Neural cell (in vitro differentiated cells): ENCODE measurements at regions not wholly inside any gene's neighbourhood (a gene's known extent, or its start where the extent isn't known, plus 50 kb on each side); places are given as distances from the start of the nearest gene placed in this dataset.

Experiments used
- H2AFZ ChIP-seq: fragments of 200-600, 300-800 bp; sonication (generic), shearing (Covaris generic); 2 replicates; pipeline ENCODE4 v1.6.0; 2014; ENCODE audit warnings: low read depth, mild to moderate bottlenecking, antibody characterized with exemption, low read length, moderate library complexity
- H3F3A ChIP-seq: fragments of 200-600 bp; shearing (Covaris generic); 2 replicates; pipeline ENCODE4 v1.6.1; 2016; ENCODE audit warnings: mild to moderate bottlenecking, moderate library complexity, mixed read lengths, antibody characterized with exemption, low read length; ENCODE audit not compliant: insufficient read depth, poor library complexity, severe bottlenecking
- H3K27ac ChIP-seq: fragments of 200-600, 300-800 bp; sonication (generic), shearing (Covaris generic); 2 replicates; pipeline ENCODE4 v1.5.1; 2014; ENCODE audit warnings: mild to moderate bottlenecking, low read length, moderate library complexity
- H3K27me3 ChIP-seq: fragments of 300-800, 200-600 bp; sonication (generic), shearing (Covaris generic); 2 replicates; pipeline ENCODE4 v1.6.0; 2014; ENCODE audit warnings: mild to moderate bottlenecking, low read depth, low read length, moderate library complexity; ENCODE audit not compliant: insufficient read depth
- H3K36me3 ChIP-seq: fragments of 300-800, 200-600 bp; sonication (generic), shearing (Covaris generic); 2 replicates; pipeline ENCODE4 v1.5.1; 2014; ENCODE audit warnings: mild to moderate bottlenecking, antibody characterized with exemption, low read length, moderate library complexity; ENCODE audit not compliant: insufficient read depth
- H3K4me2 ChIP-seq: fragments of 300-800, 200-600 bp; sonication (generic), shearing (Covaris generic); 2 replicates; pipeline ENCODE4 v1.6.0; 2014; ENCODE audit warnings: mild to moderate bottlenecking, low read length
- H3K4me3 ChIP-seq: fragments of 300-800, 200-600 bp; sonication (generic), shearing (Covaris generic); 2 replicates; pipeline ENCODE4 v1.5.1; 2014; ENCODE audit warnings: mild to moderate bottlenecking, low read length, moderate library complexity
- H3K79me2 ChIP-seq: fragments of 200-600 bp; shearing (Covaris generic); replicated peaks from 2 replicates; pipeline ENCODE4 v1.6.0; 2014; ENCODE audit warnings: mild to moderate bottlenecking, low read length, moderate library complexity; ENCODE audit not compliant: insufficient read depth
- H3K9ac ChIP-seq: fragments of 300-800, 200-600 bp; sonication (generic), shearing (Covaris generic); 2 replicates; pipeline ENCODE4 v1.6.1; 2016; ENCODE audit warnings: mild to moderate bottlenecking, low read length, mixed read lengths
- H3K9me2 ChIP-seq: fragments of 200-600 bp; shearing (Covaris generic); 2 replicates; pipeline ENCODE4 v1.6.1; 2016; ENCODE audit warnings: mild to moderate bottlenecking, low read length, mixed read lengths; ENCODE audit not compliant: insufficient read depth
- H3K9me3 ChIP-seq: fragments of 200-600, 300-800 bp; sonication (generic), shearing (Covaris generic); 2 replicates; pipeline ENCODE4 v1.6.1; 2016; ENCODE audit warnings: mild to moderate bottlenecking, mixed run types, low read length, moderate library complexity, mixed read lengths
- H4K20me1 ChIP-seq: fragments of 200-600 bp; shearing (Covaris generic); 2 replicates; pipeline ENCODE4 v1.6.1; 2016; ENCODE audit warnings: mild to moderate bottlenecking, mixed run types; ENCODE audit not compliant: insufficient read depth
- CTCF ChIP-seq: fragments of 450-650 bp; IDR thresholded peaks from 2 replicates; pipeline ENCODE4 v1.5.1; 2014; ENCODE audit warnings: antibody characterized with exemption, mild to moderate bottlenecking, moderate library complexity; ENCODE audit not compliant: poor library complexity, severe bottlenecking
- EP300 ChIP-seq: fragments of 450-650 bp; conservative IDR thresholded peaks from 2 replicates; pipeline ENCODE4 v1.6.1; 2014; ENCODE audit warnings: antibody characterized with exemption, mild to moderate bottlenecking, moderate library complexity; ENCODE audit not compliant: poor library complexity, severe bottlenecking
- EZH2 ChIP-seq: fragments of 200-600, 300-800 bp; shearing (Covaris generic), sonication (generic); IDR thresholded peaks from 2 replicates; pipeline ENCODE4 v1.6.1; 2014; ENCODE audit warnings: antibody characterized with exemption, low read length, borderline replicate concordance, mild to moderate bottlenecking; ENCODE audit not compliant: insufficient read depth, poor library complexity, severe bottlenecking
- MXI1 ChIP-seq: fragments of 450-650 bp; conservative IDR thresholded peaks from 2 replicates; pipeline ENCODE4 v1.6.1; 2014; ENCODE audit warnings: antibody characterized with exemption, mild to moderate bottlenecking; ENCODE audit not compliant: poor library complexity, severe bottlenecking
- POLR2AphosphoS5 ChIP-seq: IDR thresholded peaks from 2 replicates; pipeline ENCODE4 v1.6.1; 2012
- RAD21 ChIP-seq: fragments of 450-650 bp; conservative IDR thresholded peaks from 2 replicates; pipeline ENCODE4 v1.6.1; 2014; ENCODE audit warnings: antibody characterized with exemption, mild to moderate bottlenecking, moderate library complexity
- REST ChIP-seq: IDR thresholded peaks from 2 replicates; pipeline ENCODE4 v1.6.1; 2012; ENCODE audit warnings: borderline replicate concordance
- SMC3 ChIP-seq: fragments of 450-650 bp; conservative IDR thresholded peaks from 2 replicates; pipeline ENCODE4 v1.6.1; 2014; ENCODE audit warnings: antibody characterized with exemption, mild to moderate bottlenecking, moderate library complexity; ENCODE audit not compliant: poor library complexity
- TAF1 ChIP-seq: IDR thresholded peaks from 2 replicates; pipeline ENCODE4 v1.6.1; 2012; ENCODE audit warnings: low read depth

GRCh38 chr4:115272185-115272584, 158.8 kb upstream of the NDST4 start:
- no peak overlapping the region for H3K27ac ChIP-seq
- no peaks in the 10 kb centered on the region for H3K27me3 ChIP-seq
- TF ChIP-seq TAF1 = no peak
- no peak overlapping the region for H3K9ac ChIP-seq
- no peaks in the 10 kb centered on the region for H3K9me3 ChIP-seq
- no peaks in the 10 kb centered on the region for H4K20me1 ChIP-seq
- H3K79me2 ChIP-seq = no peaks in the 10 kb centered on the region
- no peak overlapping the region for H2AFZ ChIP-seq
- no peaks in the 10 kb centered on the region for H3K9me2 ChIP-seq
- no peak overlapping the region for H3K4me2 ChIP-seq
- no peak overlapping the region for H3K4me3 ChIP-seq
- no peaks in the 10 kb centered on the region for H3K36me3 ChIP-seq
- H3F3A ChIP-seq = no peaks in the 10 kb centered on the region

- H3K9me2 ChIP-seq = no peaks in the 10 kb centered on the region
Observed at GRCh38 chr4:115260195-115260594, 146.8 kb upstream of the NDST4 start.

GRCh38 chr4:115259642-115260041, 146.2 kb upstream of the NDST4 start:
- Histone ChIP-seq H3K9me3 (no peaks in the 10 kb centered on the region), H3K36me3 (no peaks in the 10 kb centered on the region), H3K9ac (no peak overlapping the region), H3K27ac (no peak overlapping the region), H2AFZ (no peak overlapping the region), H3K4me2 (no peak overlapping the region), H3K9me2 (no peaks in the 10 kb centered on the region), H3F3A (no peaks in the 10 kb centered on the region), H4K20me1 (no peaks in the 10 kb centered on the region), H3K79me2 (no peaks in the 10 kb centered on the region), H3K4me3 (no peak overlapping the region), H3K27me3 (no peaks in the 10 kb centered on the region)
- TF ChIP-seq POLR2AphosphoS5 (no peak), CTCF (no peak), SMC3 (no peak), EZH2 (no peak), EP300 (no peak), MXI1 (no peak), REST (no peak), RAD21 (no peak)

More at GRCh38 chr4:115260195-115260594, 146.8 kb upstream of the NDST4 start:
- Histone ChIP-seq H3K9me3 (no peaks in the 10 kb centered on the region), H4K20me1 (no peaks in the 10 kb centered on the region), H3F3A (no peaks in the 10 kb centered on the region), H3K4me3 (no peak overlapping the region), H2AFZ (no peak overlapping the region), H3K27ac (no peak overlapping the region), H3K79me2 (no peaks in the 10 kb centered on the region), H3K27me3 (no peaks in the 10 kb centered on the region), H3K36me3 (no peaks in the 10 kb centered on the region), H3K9ac (no peak overlapping the region), H3K4me2 (no peak overlapping the region)
- TF ChIP-seq TAF1 (no peak), EP300 (no peak), SMC3 (no peak), REST (no peak), EZH2 (no peak), MXI1 (no peak), POLR2AphosphoS5 (no peak), RAD21 (no peak)
